ENCODE measurements at regions not wholly inside any gene's neighbourhood (a gene's known extent, or its start where the extent isn't known, plus 50 kb on each side); places are given as distances from the start of the nearest gene placed in this dataset.

DNA sequence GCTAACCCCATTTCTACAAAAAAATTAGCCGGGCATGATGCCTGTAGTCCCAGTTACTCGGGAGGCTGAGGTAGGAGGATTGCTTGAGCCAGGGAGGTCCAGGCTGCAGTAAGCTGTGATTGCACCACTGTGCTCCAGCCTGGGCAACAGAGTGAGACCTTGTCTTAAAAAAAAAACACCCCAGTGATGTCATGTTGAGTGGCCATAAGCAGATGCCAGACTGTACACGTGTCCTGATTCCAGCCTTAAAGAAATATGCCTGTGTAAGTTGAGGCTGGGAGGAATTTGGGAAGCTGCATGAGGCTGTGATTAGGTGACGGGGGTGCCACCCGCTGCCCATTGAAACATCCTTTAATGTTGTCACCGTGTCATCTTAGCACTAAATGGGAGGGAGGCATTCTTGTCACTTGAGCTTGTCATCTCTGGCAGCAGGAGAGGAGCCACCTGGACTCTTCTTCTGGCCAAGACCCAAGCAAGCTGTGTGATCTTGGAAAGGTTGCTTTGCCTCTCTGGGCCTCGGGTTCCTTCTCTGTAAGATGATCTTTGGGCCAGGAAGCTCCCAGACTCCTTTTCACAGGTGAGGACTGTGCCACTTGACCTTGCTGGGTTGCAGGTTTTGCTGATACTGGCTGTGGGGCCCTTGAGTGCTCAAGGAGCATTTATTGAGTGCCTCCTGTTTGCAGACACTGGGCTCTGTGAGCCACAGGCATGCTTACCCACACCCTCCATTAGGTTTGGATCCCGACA is 98.3 kb upstream of the CIBAR2 start:
- DNase-seq = no peak
- ATAC-seq = no peak
- no peaks in the 10 kb centered on the region for H3K4me1 Mint-ChIP-seq
- H3K4me3 Mint-ChIP-seq = no peak overlapping the region
- peaks cover 2% of the 10 kb centered on the region for H3K27me3 Mint-ChIP-seq
- H3K36me3 Mint-ChIP-seq (ENCODE audit: low read depth) = no peaks in the 10 kb centered on the region
- no peaks in the 10 kb centered on the region for H3K9me3 Mint-ChIP-seq (ENCODE audit: low read depth)
- no peak overlapping the region for H3K27ac Mint-ChIP-seq
- CTCF ChIA-PET = interaction anchor here (0.6 kb wide), 1 partner anchor 583 kb away, joined by 3 read pairs; no protein-coding TSS in a partner anchor
- POLR2A ChIA-PET = interaction anchor here (0.6 kb wide), 1 partner anchor 114 kb away, joined by 7 read pairs; no protein-coding TSS in a partner anchor
- intact Hi-C loops (cut with DNase I, micrococcal nuclease) = no loop called here

DNA sequence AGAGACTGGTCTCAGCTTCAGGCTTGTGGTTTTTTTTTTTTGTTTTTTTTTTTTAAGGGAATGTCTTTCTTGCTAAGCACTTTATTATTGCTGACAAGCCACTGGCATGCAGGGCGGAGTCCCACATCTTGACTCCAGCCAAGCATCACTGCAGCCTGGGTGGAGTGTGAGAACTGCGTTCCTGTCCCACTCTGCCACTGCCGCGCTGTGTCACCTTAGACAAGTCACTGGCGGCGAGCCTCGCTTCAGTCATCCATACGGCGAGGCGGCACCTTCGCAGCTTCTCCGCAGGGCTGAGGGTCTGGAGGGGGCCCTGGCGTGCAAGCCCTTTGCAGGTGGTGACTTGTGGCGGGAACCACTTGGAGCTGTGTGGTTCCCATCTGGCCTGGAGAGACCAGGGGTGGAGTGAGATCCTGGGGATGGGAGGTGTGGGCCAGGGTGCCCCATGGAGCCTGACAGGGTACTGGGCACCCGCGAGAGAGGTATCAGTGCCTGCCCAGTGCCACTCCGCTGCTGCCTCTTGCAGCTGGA is 99.1 kb upstream of the CIBAR2 start:
- Mint-ChIP-seq H3K27ac (no peak overlapping the region), H3K9me3 (ENCODE audit: low read depth) (no peaks in the 10 kb centered on the region), H3K27me3 (no peaks in the 10 kb centered on the region), H3K4me1 (no peaks in the 10 kb centered on the region), H3K36me3 (ENCODE audit: low read depth) (no peaks in the 10 kb centered on the region), H3K4me3 (no peak overlapping the region)
- intact Hi-C loops (cut with DNase I, micrococcal nuclease) = no loop called here
- ATAC-seq (no peak), DNase-seq (no peak)
- CTCF ChIA-PET = no interaction called here
- POLR2A ChIA-PET = no interaction called here

DNA sequence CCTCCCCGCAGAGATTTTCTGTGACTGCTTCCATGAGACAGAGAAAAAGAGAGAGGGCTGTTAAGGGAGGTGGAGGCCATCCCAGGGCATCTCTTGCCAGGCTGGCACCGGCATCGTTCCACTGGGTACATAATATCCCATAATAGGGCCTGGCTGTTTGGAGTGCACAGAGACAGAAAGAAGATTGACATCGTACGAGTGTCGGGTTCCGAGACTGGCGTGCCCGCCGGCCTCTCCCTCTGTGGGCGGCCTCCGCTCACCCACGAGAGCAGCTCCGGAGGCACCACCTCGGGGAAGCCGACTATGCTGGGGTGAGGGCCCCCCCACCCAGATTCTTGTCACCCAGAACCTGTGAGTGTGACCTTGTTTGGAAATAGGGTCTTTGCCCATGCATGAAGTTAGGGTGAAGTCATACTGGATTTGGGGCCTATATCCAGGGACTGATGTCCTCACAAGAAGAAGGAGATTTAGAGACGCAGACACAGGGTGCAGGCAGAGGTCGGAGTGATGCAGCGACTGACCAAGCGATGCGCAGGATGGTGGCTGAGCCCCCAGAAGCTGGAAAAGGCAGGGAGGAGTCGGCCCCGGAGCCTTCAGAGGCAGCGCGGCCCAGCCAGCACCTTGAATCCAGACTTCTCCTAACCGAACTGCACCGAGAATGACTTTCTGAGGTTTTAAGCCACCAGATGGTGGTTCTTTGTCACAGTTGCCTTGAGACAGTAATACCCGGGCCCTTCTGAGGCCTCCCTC is 101.8 kb upstream of the CIBAR2 start:
- Mint-ChIP-seq H3K36me3 (ENCODE audit: low read depth) (no peaks in the 10 kb centered on the region), H3K27ac (no peak overlapping the region), H3K4me1 (peaks cover 9% of the 10 kb centered on the region), H3K9me3 (ENCODE audit: low read depth) (no peaks in the 10 kb centered on the region), H3K4me3 (no peak overlapping the region), H3K27me3 (no peaks in the 10 kb centered on the region)
- POLR2A ChIA-PET = no interaction called here
- DNase-seq (no peak), ATAC-seq (no peak)
- CTCF ChIA-PET = interaction anchor here (1.3 kb wide), 1 partner anchor 31 kb away, joined by 4 read pairs; no protein-coding TSS in a partner anchor
- intact Hi-C loops (cut with DNase I, micrococcal nuclease) = no loop called here

DNA sequence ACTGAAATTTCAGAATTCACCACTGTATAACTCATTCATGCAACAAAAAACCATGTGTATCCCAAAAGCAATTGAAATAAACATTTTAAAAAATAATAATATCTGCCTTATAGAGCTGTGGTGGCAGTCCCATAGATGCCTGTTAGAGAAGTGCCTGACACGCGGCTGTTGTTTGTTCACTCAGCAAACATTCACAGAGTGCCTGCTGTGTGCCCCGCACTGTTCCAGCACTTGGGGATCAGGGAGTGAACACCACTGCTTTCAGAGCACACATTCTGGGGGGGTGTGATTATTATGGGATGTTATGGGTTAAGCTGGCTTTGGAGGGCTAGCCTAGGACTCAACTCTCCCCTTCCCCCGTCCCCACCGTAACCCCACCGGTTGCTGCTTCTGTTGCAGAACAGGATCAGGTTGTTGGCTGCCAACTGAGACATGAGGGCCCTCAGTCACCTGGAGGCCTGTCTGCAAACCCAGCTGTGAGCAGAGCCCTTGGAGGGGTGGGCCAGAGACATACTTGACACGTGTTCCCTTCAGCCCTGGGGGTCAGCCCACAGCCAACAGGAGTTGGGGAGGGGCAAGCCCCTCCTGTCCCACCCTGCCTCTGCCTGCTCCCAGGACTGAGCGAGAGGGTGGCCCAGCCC is 103.3 kb upstream of the CIBAR2 start:
- POLR2A ChIA-PET = no interaction called here
- CTCF ChIA-PET = interaction anchor here (1.2 to 1.3 kb wide), 2 partner anchors 29 to 30 kb away, joined by 4 to 5 read pairs; no protein-coding TSS in a partner anchor
- Mint-ChIP-seq H3K27me3 (no peaks in the 10 kb centered on the region), H3K4me3 (no peak overlapping the region), H3K4me1 (peaks cover 9% of the 10 kb centered on the region), H3K9me3 (ENCODE audit: low read depth) (no peaks in the 10 kb centered on the region), H3K27ac (no peak overlapping the region), H3K36me3 (ENCODE audit: low read depth) (no peaks in the 10 kb centered on the region)
- intact Hi-C loops (cut with DNase I, micrococcal nuclease) = no loop called here
- ATAC-seq (no peak), DNase-seq (no peak)

DNA sequence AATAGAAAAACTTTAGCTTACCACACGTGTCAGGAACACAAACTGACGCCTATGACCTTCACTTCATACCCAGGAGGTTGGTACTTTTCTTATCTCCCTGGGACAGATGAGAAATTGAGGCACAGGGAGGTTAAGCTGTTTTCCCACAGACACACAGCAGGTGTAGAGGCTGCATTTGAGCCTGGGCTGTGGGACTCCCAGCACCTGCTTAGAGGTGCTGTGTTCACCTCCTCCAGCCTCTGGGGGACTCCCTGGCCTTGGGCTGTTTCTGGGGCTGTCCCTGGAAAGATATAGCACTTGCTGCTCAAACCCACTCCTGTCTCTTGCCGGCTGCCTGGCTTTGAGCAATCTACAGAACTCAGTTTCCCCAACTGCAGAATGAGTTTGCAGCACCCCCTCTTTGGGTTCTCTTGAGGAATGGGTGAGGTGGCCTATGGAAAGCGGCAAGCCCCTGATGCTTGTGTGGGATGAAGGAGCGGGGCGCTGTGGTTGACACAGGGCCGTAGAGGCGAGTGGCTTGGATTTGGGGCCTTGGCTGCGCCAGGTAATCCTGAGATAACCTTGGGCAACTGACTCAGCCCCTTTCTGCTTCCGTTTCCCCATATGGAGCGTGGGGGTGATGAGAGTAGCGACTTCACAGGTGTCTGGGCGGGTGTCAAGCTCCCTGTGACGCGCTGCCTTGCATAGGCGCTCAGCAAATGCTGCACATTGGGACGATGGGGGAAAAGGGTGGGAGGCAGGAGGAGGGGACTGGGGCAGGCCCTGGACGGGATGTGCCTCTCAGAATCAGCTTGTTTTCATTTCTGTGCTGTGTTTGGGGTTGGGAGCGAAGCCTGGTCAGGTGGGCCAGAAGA is 104.5 kb upstream of the CIBAR2 start:
- intact Hi-C loops (cut with DNase I, micrococcal nuclease) = no loop called here
- Mint-ChIP-seq H3K9me3 (ENCODE audit: low read depth) (no peaks in the 10 kb centered on the region), H3K4me3 (no peak overlapping the region), H3K27ac (no peak overlapping the region), H3K27me3 (no peaks in the 10 kb centered on the region), H3K4me1 (peaks cover 9% of the 10 kb centered on the region), H3K36me3 (ENCODE audit: low read depth) (no peaks in the 10 kb centered on the region)
- CTCF ChIA-PET = interaction anchor here (1.2 kb wide), 1 partner anchor 28 kb away, joined by 5 read pairs; no protein-coding TSS in a partner anchor
- ATAC-seq (peak; percentile 87), DNase-seq (peak; percentile 65)
- POLR2A ChIA-PET = interaction anchor here (0.6 kb wide), 1 partner anchor 80 kb away, joined by 3 read pairs; no protein-coding TSS in a partner anchor

DNA sequence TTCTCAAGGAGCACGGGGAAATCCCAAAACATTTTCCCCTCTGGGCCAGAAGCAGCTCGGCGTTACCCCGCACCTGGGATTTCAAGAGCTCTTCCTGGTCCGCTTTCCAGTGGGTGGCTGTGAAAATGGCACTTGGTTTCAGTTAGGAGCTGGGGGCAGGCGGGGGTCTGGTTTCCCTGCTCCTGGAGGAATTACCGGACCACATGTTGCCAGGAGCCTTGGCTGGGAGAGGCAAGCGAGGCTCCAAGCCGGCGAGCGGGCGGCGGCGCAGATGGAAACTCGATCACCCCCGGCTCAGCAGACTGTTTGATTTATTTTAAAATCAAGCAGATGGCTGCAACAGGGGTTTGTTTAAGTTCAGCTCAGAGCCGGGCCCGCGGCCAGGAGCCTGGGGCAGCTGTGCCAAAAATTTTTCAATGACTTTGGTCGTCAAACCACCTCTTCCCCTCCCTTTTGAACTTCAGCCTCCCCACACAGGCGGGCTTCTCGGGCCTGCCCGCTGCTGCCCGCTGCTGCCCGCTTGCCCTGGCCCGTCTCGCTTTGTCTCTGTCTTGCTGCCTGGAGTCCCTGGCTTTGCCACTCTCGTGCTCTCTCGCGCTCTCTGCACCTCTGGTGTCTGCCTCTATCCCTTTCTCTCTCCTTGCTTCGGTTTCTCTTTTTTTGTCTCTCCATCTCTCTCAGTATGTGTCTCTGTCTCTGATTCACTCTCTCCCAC is 108.0 kb upstream of the CIBAR2 start:
- DNase-seq (no peak), ATAC-seq (no peak)
- Mint-ChIP-seq H3K4me3 (no peak overlapping the region), H3K4me1 (peaks cover 9% of the 10 kb centered on the region), H3K27ac (no peak overlapping the region), H3K9me3 (ENCODE audit: low read depth) (no peaks in the 10 kb centered on the region), H3K27me3 (no peaks in the 10 kb centered on the region), H3K36me3 (ENCODE audit: low read depth) (no peaks in the 10 kb centered on the region)
- POLR2A ChIA-PET = no interaction called here
- CTCF ChIA-PET = no interaction called here
- intact Hi-C loops (cut with DNase I, micrococcal nuclease) = no loop called here

DNA sequence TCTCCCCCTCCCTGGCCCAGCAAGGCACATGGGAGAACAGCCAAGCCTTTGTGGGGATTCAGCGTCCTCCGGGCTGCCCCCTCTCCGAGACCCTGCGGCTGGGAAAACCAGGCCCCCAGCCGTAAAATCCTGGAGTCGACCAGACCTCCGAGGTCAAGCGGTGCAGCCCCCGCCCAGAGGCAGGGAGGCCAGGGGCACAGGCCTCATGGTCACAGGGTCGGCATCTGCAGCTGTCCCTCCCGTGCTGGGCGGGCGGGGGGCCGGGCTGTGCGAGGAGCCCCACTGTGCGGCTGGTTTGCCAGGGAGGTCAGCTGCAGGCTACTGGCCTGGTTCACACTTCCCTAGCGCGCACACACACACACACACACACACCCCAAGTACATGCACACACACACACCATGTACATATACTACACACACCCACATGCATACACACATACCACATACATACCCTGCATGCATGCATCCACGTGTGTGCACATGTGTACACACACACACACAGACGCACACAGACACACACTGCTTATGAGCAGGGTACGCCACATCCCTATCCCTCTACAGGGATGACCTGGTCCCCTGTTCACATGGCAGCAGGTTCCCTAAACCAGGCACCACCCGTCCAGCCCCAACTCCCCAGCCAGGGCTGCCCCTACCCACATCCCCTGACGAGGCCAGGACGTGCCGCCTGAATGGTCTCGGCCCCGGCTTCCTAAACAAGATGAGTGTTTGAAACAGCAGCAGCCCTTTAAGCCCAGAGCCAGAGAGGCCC is 108.9 kb upstream of the CIBAR2 start:
- Mint-ChIP-seq H3K27me3 (no peaks in the 10 kb centered on the region), H3K27ac (no peak overlapping the region), H3K9me3 (ENCODE audit: low read depth) (no peaks in the 10 kb centered on the region), H3K4me1 (peaks cover 9% of the 10 kb centered on the region), H3K36me3 (ENCODE audit: low read depth) (no peaks in the 10 kb centered on the region), H3K4me3 (no peak overlapping the region)
- CTCF ChIA-PET = no interaction called here
- DNase-seq (no peak), ATAC-seq (no peak)
- POLR2A ChIA-PET = no interaction called here
- intact Hi-C loops (cut with DNase I, micrococcal nuclease) = no loop called here

DNA sequence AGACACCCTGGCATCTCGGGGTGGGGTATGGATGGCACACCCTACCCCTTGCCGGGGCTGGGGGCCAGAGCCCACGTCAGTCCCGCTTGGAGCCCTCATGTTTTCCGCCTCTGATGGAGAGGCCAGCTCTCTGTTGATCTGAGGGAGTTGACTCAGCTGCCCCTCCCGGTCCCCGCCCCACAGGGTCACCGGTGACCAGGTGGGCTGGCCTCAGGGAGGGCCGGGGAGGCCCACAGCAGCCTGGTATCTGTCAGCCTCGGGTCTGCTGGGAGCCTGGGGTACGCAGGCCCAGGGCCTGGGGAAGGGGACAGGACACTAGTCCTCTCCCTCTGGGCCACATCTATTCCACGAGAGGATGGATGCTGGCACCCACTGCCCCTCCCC is 109.5 kb upstream of the CIBAR2 start:
- H3K4me1 Mint-ChIP-seq = peaks cover 8% of the 10 kb centered on the region
- intact Hi-C loops (cut with DNase I, micrococcal nuclease) = no loop called here
- H3K9me3 Mint-ChIP-seq (ENCODE audit: low read depth) = no peaks in the 10 kb centered on the region
- CTCF ChIA-PET = no interaction called here
- H3K4me3 Mint-ChIP-seq = no peak overlapping the region
- H3K27me3 Mint-ChIP-seq = no peaks in the 10 kb centered on the region
- ATAC-seq (no peak), DNase-seq (no peak)
- no peaks in the 10 kb centered on the region for H3K36me3 Mint-ChIP-seq (ENCODE audit: low read depth)
- POLR2A ChIA-PET = no interaction called here
- no peak overlapping the region for H3K27ac Mint-ChIP-seq

DNA sequence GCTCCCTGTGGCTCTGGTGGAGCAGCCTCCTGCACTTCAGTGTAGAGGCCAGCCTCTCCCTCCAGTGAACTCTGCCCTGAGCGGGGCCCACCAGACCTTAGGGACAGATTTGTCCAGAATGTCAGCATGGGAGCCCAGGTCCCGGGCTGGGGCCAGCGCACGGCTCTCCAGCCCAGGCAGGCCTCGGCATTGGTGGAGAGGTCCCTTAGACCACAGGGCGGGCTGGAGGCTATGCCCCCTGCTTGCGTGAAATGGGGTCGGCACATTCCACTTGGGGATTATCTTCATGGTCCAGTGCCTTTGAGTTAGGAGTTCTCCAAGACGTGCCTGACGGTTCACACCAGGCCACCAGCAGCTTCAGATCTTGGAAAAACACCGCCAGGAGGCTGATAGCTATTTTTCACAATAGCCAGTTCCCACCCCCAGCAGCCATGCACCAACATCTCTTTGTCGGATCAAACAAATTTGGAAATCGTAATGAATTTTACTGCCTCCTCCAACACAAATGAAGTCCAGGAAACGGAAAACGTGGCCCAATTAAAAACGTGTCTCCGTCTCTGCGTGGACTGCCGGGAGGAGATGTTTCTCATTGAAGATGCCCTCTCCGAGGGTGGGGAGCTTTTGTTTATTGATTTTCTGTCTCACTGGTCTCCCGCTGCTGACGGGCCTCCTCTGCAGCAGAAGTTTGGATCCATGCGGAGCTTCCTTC is 110.0 kb upstream of the CIBAR2 start:
- H3K27me3 Mint-ChIP-seq = no peaks in the 10 kb centered on the region
- POLR2A ChIA-PET = no interaction called here
- ATAC-seq (no peak), DNase-seq (no peak)
- H3K4me1 Mint-ChIP-seq = peaks cover 2% of the 10 kb centered on the region
- no peaks in the 10 kb centered on the region for H3K9me3 Mint-ChIP-seq (ENCODE audit: low read depth)
- no peak overlapping the region for H3K4me3 Mint-ChIP-seq
- intact Hi-C loops (cut with DNase I, micrococcal nuclease) = no loop called here
- CTCF ChIA-PET = no interaction called here
- no peak overlapping the region for H3K27ac Mint-ChIP-seq
- H3K36me3 Mint-ChIP-seq (ENCODE audit: low read depth) = no peaks in the 10 kb centered on the region

DNA sequence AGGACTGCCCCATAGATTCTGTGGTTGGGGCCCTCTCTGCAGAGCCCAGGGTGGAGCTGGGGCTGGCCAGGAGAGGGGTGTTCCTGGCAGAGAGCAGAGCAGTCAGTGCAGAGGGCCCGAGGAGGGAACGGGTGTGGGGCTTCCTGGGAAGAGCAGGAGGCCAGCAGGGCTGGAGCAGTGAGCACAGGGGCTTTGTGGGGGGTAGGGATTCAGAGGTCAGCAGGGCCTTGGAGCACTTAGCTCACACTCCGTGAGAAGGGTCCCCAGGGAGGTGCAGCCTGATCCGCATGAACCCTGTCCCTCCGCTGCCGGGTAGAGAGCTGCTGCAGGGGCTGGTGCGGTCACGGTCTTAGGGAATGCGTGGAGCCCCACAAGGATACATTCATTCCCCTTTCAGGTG is 113.0 kb upstream of the CIBAR2 start:
- Mint-ChIP-seq H3K27ac (no peak overlapping the region), H3K27me3 (no peaks in the 10 kb centered on the region), H3K9me3 (ENCODE audit: low read depth) (no peaks in the 10 kb centered on the region), H3K4me3 (no peak overlapping the region), H3K4me1 (no peaks in the 10 kb centered on the region), H3K36me3 (ENCODE audit: low read depth) (no peaks in the 10 kb centered on the region)
- ATAC-seq (no peak), DNase-seq (no peak)
- intact Hi-C loops (cut with DNase I, micrococcal nuclease) = no loop called here
- ChIA-PET CTCF (no interaction called here), POLR2A (no interaction called here)
